ENCODE measurements at regions not wholly inside any gene's neighbourhood (a gene's known extent, or its start where the extent isn't known, plus 50 kb on each side); places are given as distances from the start of the nearest gene placed in this dataset.
"Not testable (repeated sequence)": the region's sequence is repeated elsewhere in the genome, so short reads cannot be mapped to it uniquely, and the experiment has no call there.

DNA sequence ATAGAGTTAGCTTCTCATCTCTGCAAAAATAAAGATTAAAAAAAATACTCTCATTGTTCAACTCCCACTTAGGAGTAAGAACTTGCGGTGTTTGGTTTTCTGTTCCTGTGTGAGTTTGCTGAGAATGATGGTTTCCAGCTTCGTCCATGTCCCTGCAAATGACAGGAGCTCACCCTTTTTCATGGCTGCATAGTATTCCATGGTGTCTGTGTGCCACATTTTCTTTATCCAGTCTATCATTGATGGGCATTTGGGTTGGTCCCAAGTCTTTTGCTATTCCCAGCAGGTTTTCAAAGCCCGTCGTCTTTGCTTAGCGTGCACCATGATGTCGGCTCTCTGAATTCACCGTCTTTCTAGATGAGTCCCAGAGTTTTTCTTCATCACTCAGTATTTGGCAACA lies 67.8 kb upstream of the PPP2R3B start:
- TF ChIP-seq ZNF274 (IDR thresholded peaks at IDR 0.05; ENCODE audit: low read length); ZNF274 (tag by site-specific recombination; IDR thresholded peaks at IDR 0.05; ENCODE audit: borderline replicate concordance); ZNF391 (tag by site-specific recombination; IDR thresholded peaks at IDR 0.05; ENCODE audit: borderline replicate concordance, low read depth); ZNF555 (tag by site-specific recombination; conservative IDR thresholded peaks at IDR 0.05): not testable (repeated sequence)
- TF ChIP-seq, protein P1, sequence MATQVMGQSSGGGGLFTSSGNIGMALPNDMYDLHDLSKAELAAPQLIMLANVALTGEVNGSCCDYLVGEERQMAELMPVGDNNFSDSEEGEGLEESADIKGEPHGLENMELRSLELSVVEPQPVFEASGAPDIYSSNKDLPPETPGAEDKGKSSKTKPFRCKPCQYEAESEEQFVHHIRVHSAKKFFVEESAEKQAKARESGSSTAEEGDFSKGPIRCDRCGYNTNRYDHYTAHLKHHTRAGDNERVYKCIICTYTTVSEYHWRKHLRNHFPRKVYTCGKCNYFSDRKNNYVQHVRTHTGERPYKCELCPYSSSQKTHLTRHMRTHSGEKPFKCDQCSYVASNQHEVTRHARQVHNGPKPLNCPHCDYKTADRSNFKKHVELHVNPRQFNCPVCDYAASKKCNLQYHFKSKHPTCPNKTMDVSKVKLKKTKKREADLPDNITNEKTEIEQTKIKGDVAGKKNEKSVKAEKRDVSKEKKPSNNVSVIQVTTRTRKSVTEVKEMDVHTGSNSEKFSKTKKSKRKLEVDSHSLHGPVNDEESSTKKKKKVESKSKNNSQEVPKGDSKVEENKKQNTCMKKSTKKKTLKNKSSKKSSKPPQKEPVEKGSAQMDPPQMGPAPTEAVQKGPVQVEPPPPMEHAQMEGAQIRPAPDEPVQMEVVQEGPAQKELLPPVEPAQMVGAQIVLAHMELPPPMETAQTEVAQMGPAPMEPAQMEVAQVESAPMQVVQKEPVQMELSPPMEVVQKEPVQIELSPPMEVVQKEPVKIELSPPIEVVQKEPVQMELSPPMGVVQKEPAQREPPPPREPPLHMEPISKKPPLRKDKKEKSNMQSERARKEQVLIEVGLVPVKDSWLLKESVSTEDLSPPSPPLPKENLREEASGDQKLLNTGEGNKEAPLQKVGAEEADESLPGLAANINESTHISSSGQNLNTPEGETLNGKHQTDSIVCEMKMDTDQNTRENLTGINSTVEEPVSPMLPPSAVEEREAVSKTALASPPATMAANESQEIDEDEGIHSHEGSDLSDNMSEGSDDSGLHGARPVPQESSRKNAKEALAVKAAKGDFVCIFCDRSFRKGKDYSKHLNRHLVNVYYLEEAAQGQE (tag by site-specific recombination; IDR thresholded peaks at IDR 0.05) = not testable (repeated sequence)
- TF ChIP-seq, protein P2, sequence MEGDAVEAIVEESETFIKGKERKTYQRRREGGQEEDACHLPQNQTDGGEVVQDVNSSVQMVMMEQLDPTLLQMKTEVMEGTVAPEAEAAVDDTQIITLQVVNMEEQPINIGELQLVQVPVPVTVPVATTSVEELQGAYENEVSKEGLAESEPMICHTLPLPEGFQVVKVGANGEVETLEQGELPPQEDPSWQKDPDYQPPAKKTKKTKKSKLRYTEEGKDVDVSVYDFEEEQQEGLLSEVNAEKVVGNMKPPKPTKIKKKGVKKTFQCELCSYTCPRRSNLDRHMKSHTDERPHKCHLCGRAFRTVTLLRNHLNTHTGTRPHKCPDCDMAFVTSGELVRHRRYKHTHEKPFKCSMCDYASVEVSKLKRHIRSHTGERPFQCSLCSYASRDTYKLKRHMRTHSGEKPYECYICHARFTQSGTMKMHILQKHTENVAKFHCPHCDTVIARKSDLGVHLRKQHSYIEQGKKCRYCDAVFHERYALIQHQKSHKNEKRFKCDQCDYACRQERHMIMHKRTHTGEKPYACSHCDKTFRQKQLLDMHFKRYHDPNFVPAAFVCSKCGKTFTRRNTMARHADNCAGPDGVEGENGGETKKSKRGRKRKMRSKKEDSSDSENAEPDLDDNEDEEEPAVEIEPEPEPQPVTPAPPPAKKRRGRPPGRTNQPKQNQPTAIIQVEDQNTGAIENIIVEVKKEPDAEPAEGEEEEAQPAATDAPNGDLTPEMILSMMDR (tag by site-specific recombination; IDR thresholded peaks at IDR 0.05) = not testable (repeated sequence)
- TF ChIP-seq, protein P3, sequence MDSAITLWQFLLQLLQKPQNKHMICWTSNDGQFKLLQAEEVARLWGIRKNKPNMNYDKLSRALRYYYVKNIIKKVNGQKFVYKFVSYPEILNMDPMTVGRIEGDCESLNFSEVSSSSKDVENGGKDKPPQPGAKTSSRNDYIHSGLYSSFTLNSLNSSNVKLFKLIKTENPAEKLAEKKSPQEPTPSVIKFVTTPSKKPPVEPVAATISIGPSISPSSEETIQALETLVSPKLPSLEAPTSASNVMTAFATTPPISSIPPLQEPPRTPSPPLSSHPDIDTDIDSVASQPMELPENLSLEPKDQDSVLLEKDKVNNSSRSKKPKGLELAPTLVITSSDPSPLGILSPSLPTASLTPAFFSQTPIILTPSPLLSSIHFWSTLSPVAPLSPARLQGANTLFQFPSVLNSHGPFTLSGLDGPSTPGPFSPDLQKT (IDR thresholded peaks at IDR 0.05; ENCODE audit: borderline replicate concordance, low read depth, low read length) = not testable (repeated sequence)

Data from HEK293 (cell line).